Calu3 (cell line): ENCODE measurements at regions not wholly inside any gene's neighbourhood (a gene's known extent, or its start where the extent isn't known, plus 50 kb on each side); places are given as distances from the start of the nearest gene placed in this dataset.
A peak's percentile ranks its signal among the peaks of the same experiment; 100 is the strongest.

ENCODE experiments used
- BruUV-seq: library from RNA; stranded (reverse); fragments of 400-500 nt; replicated peaks from 2 replicates; lab custom pipeline; 2021; lab: Mats Ljungman, UMichigan
- CTCF ChIA-PET: fragments of 300-600 bp; sonication (Branson Sonifier 250); formaldehyde crosslinking; loops from one replicate; lab custom pipeline; 2022; ENCODE audit warnings: antibody characterized with exemption; lab: Charles Lee
- DNase-seq: peaks from one replicate; pipeline ENCODE4 v3.0.0; 2022
- H3K27ac Mint-ChIP-seq: one replicate; pipeline ENCODE4 v1.8.0; 2022; ENCODE audit warnings: mixed read lengths; ENCODE audit not compliant: unreplicated experiment
- H3K27me3 Mint-ChIP-seq: one replicate; pipeline ENCODE4 v1.8.0; 2022; ENCODE audit warnings: mixed read lengths; ENCODE audit not compliant: unreplicated experiment
- H3K36me3 Mint-ChIP-seq: one replicate; pipeline ENCODE4 v1.8.0; 2022; ENCODE audit warnings: mild to moderate bottlenecking, moderate library complexity, mixed read lengths; ENCODE audit not compliant: insufficient read depth, unreplicated experiment
- H3K4me1 Mint-ChIP-seq: one replicate; pipeline ENCODE4 v1.8.0; 2022; ENCODE audit warnings: mild to moderate bottlenecking, low read depth, mixed read lengths; ENCODE audit not compliant: unreplicated experiment
- H3K4me3 Mint-ChIP-seq: one replicate; pipeline ENCODE4 v1.8.0; 2022; ENCODE audit warnings: mild to moderate bottlenecking, low read depth, moderate library complexity, mixed read lengths; ENCODE audit not compliant: unreplicated experiment
- H3K9me3 Mint-ChIP-seq: one replicate; pipeline ENCODE4 v1.8.0; 2022; ENCODE audit warnings: low read depth, mixed read lengths; ENCODE audit not compliant: unreplicated experiment
- CTCF ChIP-seq: fragments of 200-600 bp; IDR thresholded peaks from one replicate; pipeline ENCODE4 v1.8.0; 2022; ENCODE audit warnings: antibody characterized with exemption; ENCODE audit not compliant: unreplicated experiment
- intact Hi-C: fragments of 100-400 bp; cut with micrococcal nuclease; formaldehyde crosslinking; loops from one replicate; pipeline ENCODE4 v1.10.0; 2022; ENCODE audit not compliant: unreplicated experiment

- TF ChIP-seq CTCF, result no peak
- Mint-ChIP-seq H3K4me3 (no peak overlapping the region), H3K4me1 (no peaks in the 10 kb centered on the region), H3K27me3 (no peaks in the 10 kb centered on the region), H3K9me3 (no peaks in the 10 kb centered on the region), H3K36me3 (no peaks in the 10 kb centered on the region), H3K27ac (no peak overlapping the region)
- no peak for DNase-seq
- intact Hi-C loops, result no loop called here
- no TSS peak for BruUV-seq
- CTCF ChIA-PET, result no interaction called here
Measured at GRCh38 chr11:21825127-21825526, 367.8 kb upstream of the ANO5 start.

- peaks cover 16% of the 10 kb centered on the region for H3K4me1 Mint-ChIP-seq
- H3K36me3 Mint-ChIP-seq, result no peaks in the 10 kb centered on the region
- H3K27me3 Mint-ChIP-seq, result no peaks in the 10 kb centered on the region
- H3K27ac Mint-ChIP-seq, result no peak overlapping the region
- CTCF ChIA-PET, result interaction anchor here (1.2 kb wide), 1 partner anchor 10 kb away, joined by 3 read pairs; no protein-coding TSS in a partner anchor
- TF ChIP-seq CTCF, result no peak
- no TSS peak for BruUV-seq
- intact Hi-C loops, result no loop called here
- no peak for DNase-seq
- H3K4me3 Mint-ChIP-seq, result no peak overlapping the region
- no peaks in the 10 kb centered on the region for H3K9me3 Mint-ChIP-seq
Measured at GRCh38 chr11:21838427-21838826, 354.5 kb upstream of the ANO5 start.

GRCh38 chr11:21839796-21840195, 353.1 kb upstream of the ANO5 start:
- Mint-ChIP-seq H3K4me1 (peaks cover 16% of the 10 kb centered on the region), H3K27ac (no peak overlapping the region), H3K27me3 (no peaks in the 10 kb centered on the region), H3K4me3 (no peak overlapping the region), H3K36me3 (no peaks in the 10 kb centered on the region), H3K9me3 (no peaks in the 10 kb centered on the region)
- BruUV-seq, result no TSS peak
- CTCF ChIA-PET, result no interaction called here
- TF ChIP-seq CTCF, result no peak
- peak; percentile 2 for DNase-seq
- intact Hi-C loops, result no loop called here

GRCh38 chr11:21861314-21861713, 331.6 kb upstream of the ANO5 start:
- intact Hi-C loops, result loop anchor here (10.0 kb wide), 1 partner anchor 273 kb away; no protein-coding TSS in a partner anchor
- no peak for DNase-seq
- CTCF ChIA-PET, result interaction anchor here (0.9 kb wide), 1 partner anchor 721 kb away, joined by 3 read pairs; no protein-coding TSS in a partner anchor
- Mint-ChIP-seq H3K4me1 (no peaks in the 10 kb centered on the region), H3K36me3 (no peaks in the 10 kb centered on the region), H3K9me3 (peaks cover 2% of the 10 kb centered on the region), H3K4me3 (no peak overlapping the region), H3K27me3 (no peaks in the 10 kb centered on the region), H3K27ac (no peak overlapping the region)
- TF ChIP-seq CTCF, result no peak
- BruUV-seq, result no TSS peak
